Panc1 (cell line): ENCODE measurements at regions not wholly inside any gene's neighbourhood (a gene's known extent, or its start where the extent isn't known, plus 50 kb on each side); places are given as distances from the start of the nearest gene placed in this dataset.

Experiments
- ATAC-seq: fragments of 200-7000 bp; cut with Tn5 transposase; 2 replicates; pipeline ENCODE4 v1.9.1; 2020; ENCODE audit warnings: mild to moderate bottlenecking, moderate library complexity
- BruUV-seq: library from RNA; stranded (reverse); fragments of 400-500 nt; replicated peaks from 2 replicates; lab custom pipeline; 2021; lab: Mats Ljungman, UMichigan
- CTCF ChIA-PET: fragments of 300-600 bp; sonication (Branson Sonifier 250); formaldehyde crosslinking; loops from one replicate; lab custom pipeline; 2022; ENCODE audit warnings: antibody characterized with exemption; lab: Charles Lee
- POLR2A ChIA-PET: fragments of 300-600 bp; sonication (Branson Sonifier 250); formaldehyde crosslinking; loops from one replicate; lab custom pipeline; 2022; ENCODE audit warnings: antibody characterized with exemption; lab: Charles Lee
- DNase-seq: peaks from one replicate; pipeline ENCODE4 v3.0.0-alpha.2; 2010; ENCODE audit warnings: low read depth, low spot score
- H3K27ac ChIP-seq: 2 replicates; pipeline ENCODE4 v1.5.1; 2011; ENCODE audit warnings: mild to moderate bottlenecking, low read length, inconsistent platforms
- H3K27me3 ChIP-seq: fragments of 200-500 bp; sonication (Bioruptor generic); 2 replicates; pipeline ENCODE4 v1.6.0; 2014; ENCODE audit warnings: low read length, inconsistent platforms; ENCODE audit not compliant: control insufficient read depth, insufficient read depth
- H3K36me3 ChIP-seq: fragments of 200-500 bp; sonication (Bioruptor generic); 2 replicates; pipeline ENCODE4 v1.5.1; 2014; ENCODE audit warnings: inconsistent platforms, mild to moderate bottlenecking, low read length, moderate library complexity; ENCODE audit not compliant: control insufficient read depth, insufficient read depth
- H3K4me1 ChIP-seq: 2 replicates; pipeline ENCODE4 v1.5.1; 2011; ENCODE audit warnings: inconsistent platforms, mild to moderate bottlenecking, low read length, moderate library complexity; ENCODE audit not compliant: control insufficient read depth, insufficient read depth
- H3K4me3 ChIP-seq, 2 experiments: 2 replicates each; pipeline ENCODE4 v1.5.1; 2011 to 2012; ENCODE audit warnings: low read depth in 2 of 2, low read length in 2 of 2, mild to moderate bottlenecking in 2 of 2, inconsistent platforms in 1 of 2, moderate library complexity in 1 of 2
- H3K9me3 ChIP-seq: fragments of 200-500 bp; sonication (Bioruptor generic); 2 replicates; pipeline ENCODE4 v1.5.1; 2014; ENCODE audit warnings: low read depth, mild to moderate bottlenecking, inconsistent platforms, low read length, moderate library complexity; ENCODE audit not compliant: control insufficient read depth, insufficient read depth
- CTCF ChIP-seq: fragments of 450-650 bp; IDR thresholded peaks from 2 replicates; pipeline ENCODE4 v1.5.1; 2017; ENCODE audit warnings: mild to moderate bottlenecking
- POLR2AphosphoS5 ChIP-seq: IDR thresholded peaks from 2 replicates; pipeline ENCODE4 v1.6.1; 2012; ENCODE audit warnings: mild to moderate bottlenecking, low read depth, low read length, moderate library complexity
- REST ChIP-seq, 2 experiments: IDR thresholded peaks; 2 replicates each; pipeline ENCODE4 v1.6.1; 2011 to 2012; ENCODE audit warnings: low read depth in 2 of 2, control low read depth in 1 of 2, low read length in 1 of 2, mild to moderate bottlenecking in 1 of 2, moderate library complexity in 1 of 2; ENCODE audit not compliant: insufficient read depth in 1 of 2
- SIN3A ChIP-seq: IDR thresholded peaks from 2 replicates; pipeline ENCODE4 v1.6.1; 2012; ENCODE audit warnings: low read depth, mild to moderate bottlenecking, low read length, moderate library complexity, borderline replicate concordance; ENCODE audit not compliant: insufficient read depth
- TCF7L2 ChIP-seq: IDR thresholded peaks from 2 replicates; pipeline ENCODE4 v1.6.1; 2011; ENCODE audit warnings: mild to moderate bottlenecking, low read depth, low read length, inconsistent platforms
- in situ Hi-C: cut with HindIII; loops from 2 replicates; pipeline ENCODE4 v1.10.0; 2016; ENCODE audit warnings: low sequenced_read_pairs, low pct_unique_long_range_greater_than_20kb
- intact Hi-C: fragments of 100-400 bp; cut with micrococcal nuclease; formaldehyde crosslinking; loops from one replicate; pipeline ENCODE4 v1.10.0; 2022; ENCODE audit not compliant: unreplicated experiment

- Histone ChIP-seq H3K36me3 (no peaks in the 10 kb centered on the region), H3K27me3 (peaks cover 17% of the 10 kb centered on the region), H3K27ac (no peak overlapping the region), H3K9me3 (no peaks in the 10 kb centered on the region), H3K4me3 (no peak overlapping the region), H3K4me1 (no peaks in the 10 kb centered on the region)
- intact Hi-C loops (loop anchor here (10.0 kb wide), 1 partner anchor 595 kb away; no protein-coding TSS in a partner anchor), in situ Hi-C loops (no loop called here)
- ChIA-PET POLR2A (no interaction called here), CTCF (no interaction called here)
- DNase-seq (no peak), ATAC-seq (no peak)
- no peak for TF ChIP-seq REST (IDR thresholded peaks at IDR 0.05; ENCODE audit: insufficient read depth in 1 of 2, low read depth in 2 of 2, low read length in 1 of 2)
- TF ChIP-seq POLR2AphosphoS5 = no peak
- no peak for TF ChIP-seq SIN3A
- no peak for TF ChIP-seq CTCF
- no peak for TF ChIP-seq TCF7L2
- no TSS peak for BruUV-seq
Measured at GRCh38 chr1:30109853-30110252, 613.5 kb downstream of the MATN1 start.

- Histone ChIP-seq H3K9me3 (no peaks in the 10 kb centered on the region), H3K27ac (no peak overlapping the region), H3K27me3 (peaks cover 17% of the 10 kb centered on the region), H3K4me3 (no peak overlapping the region), H3K36me3 (no peaks in the 10 kb centered on the region), H3K4me1 (no peaks in the 10 kb centered on the region)
- intact Hi-C loops (loop anchor here (10.0 kb wide), 1 partner anchor 597 kb away; no protein-coding TSS in a partner anchor), in situ Hi-C loops (no loop called here)
- DNase-seq (no peak), ATAC-seq (no peak)
- no TSS peak for BruUV-seq
- POLR2A ChIA-PET = no interaction called here
- CTCF ChIA-PET = no interaction called here
- TF ChIP-seq CTCF (no peak), TCF7L2 (no peak), SIN3A (no peak), POLR2AphosphoS5 (no peak), REST (IDR thresholded peaks at IDR 0.05; ENCODE audit: insufficient read depth in 1 of 2, low read depth in 2 of 2, low read length in 1 of 2) (no peak)
Measured at GRCh38 chr1:30108186-30108585, 615.2 kb downstream of the MATN1 start.
